Caco-2 (cell line): ENCODE measurements at regions not wholly inside any gene's neighbourhood (a gene's known extent, or its start where the extent isn't known, plus 50 kb on each side); places are given as distances from the start of the nearest gene placed in this dataset.

Experiments used
- BruUV-seq: library from RNA; stranded (reverse); fragments of 400-500 nt; replicated peaks from 2 replicates; lab custom pipeline; 2021; lab: Mats Ljungman, UMichigan
- CTCF ChIA-PET: fragments of 300-600 bp; sonication (Branson Sonifier 250); formaldehyde crosslinking; loops from one replicate; lab custom pipeline; 2022; ENCODE audit warnings: antibody characterized with exemption; lab: Charles Lee
- POLR2A ChIA-PET: fragments of 300-600 bp; sonication (Branson Sonifier 250); formaldehyde crosslinking; loops from one replicate; lab custom pipeline; 2022; ENCODE audit warnings: antibody characterized with exemption; lab: Charles Lee
- DNase-seq, 2 experiments: peaks; one replicate each; pipeline versions ENCODE4 v3.0.0 to v3.0.0-alpha.2; 2020 to 2022
- H3K27me3 ChIP-seq: replicated peaks from 2 replicates; pipeline ENCODE4 v1.6.0; 2011; ENCODE audit warnings: low read length; ENCODE audit not compliant: control insufficient read depth, insufficient read depth
- H3K36me3 ChIP-seq: 2 replicates; pipeline ENCODE4 v1.5.1; 2011; ENCODE audit warnings: low read length; ENCODE audit not compliant: control insufficient read depth, insufficient read depth
- H3K4me1 ChIP-seq: fragments of 250-450 bp; sonication (Bioruptor Pico); 2 replicates; pipeline ENCODE4 v1.5.1; 2020; ENCODE audit warnings: mild to moderate bottlenecking
- H3K4me3 ChIP-seq: 2 replicates; pipeline ENCODE4 v1.5.1; 2011; ENCODE audit warnings: low read depth, mild to moderate bottlenecking, control low read depth, low read length
- H3K9me3 ChIP-seq: fragments of 250-450 bp; sonication (Bioruptor Pico); 2 replicates; pipeline ENCODE4 v1.5.1; 2020; ENCODE audit warnings: mild to moderate bottlenecking, moderate library complexity
- H3K27ac Mint-ChIP-seq: one replicate; pipeline ENCODE4 v1.8.0; 2022; ENCODE audit warnings: mixed read lengths; ENCODE audit not compliant: unreplicated experiment
- H3K27me3 Mint-ChIP-seq: one replicate; pipeline ENCODE4 v1.8.0; 2022; ENCODE audit warnings: mixed read lengths; ENCODE audit not compliant: insufficient read depth, unreplicated experiment
- H3K36me3 Mint-ChIP-seq: one replicate; pipeline ENCODE4 v1.8.0; 2022; ENCODE audit warnings: mild to moderate bottlenecking, mixed read lengths; ENCODE audit not compliant: insufficient read depth, unreplicated experiment
- H3K4me1 Mint-ChIP-seq: one replicate; pipeline ENCODE4 v1.8.0; 2022; ENCODE audit warnings: low read depth, mixed read lengths; ENCODE audit not compliant: unreplicated experiment
- H3K4me3 Mint-ChIP-seq: one replicate; pipeline ENCODE4 v1.8.0; 2022; ENCODE audit warnings: mild to moderate bottlenecking, moderate library complexity, mixed read lengths; ENCODE audit not compliant: unreplicated experiment
- H3K9me3 Mint-ChIP-seq: one replicate; pipeline ENCODE4 v1.8.0; 2022; ENCODE audit warnings: mixed read lengths; ENCODE audit not compliant: unreplicated experiment
- CTCF ChIP-seq, 2 experiments: fragments of 200-600 bp in 1 of 2; IDR thresholded peaks; 1 replicate in 1 of 2; 2 replicates in 1 of 2; pipeline versions ENCODE4 v1.5.1 to v1.8.0; 2011 to 2022; ENCODE audit warnings: antibody characterized with exemption in 1 of 2, control low read depth in 1 of 2, inconsistent platforms in 1 of 2, low read depth in 1 of 2, low read length in 1 of 2, mild to moderate bottlenecking in 1 of 2, moderate library complexity in 1 of 2; ENCODE audit not compliant: insufficient read depth in 1 of 2, severe bottlenecking in 1 of 2, unreplicated experiment in 1 of 2
- intact Hi-C: fragments of 100-400 bp; cut with micrococcal nuclease; formaldehyde crosslinking; loops from one replicate; pipeline ENCODE4 v1.10.0; 2022; ENCODE audit not compliant: unreplicated experiment

- Mint-ChIP-seq H3K4me3 (no peak overlapping the region), H3K4me1 (no peaks in the 10 kb centered on the region), H3K9me3 (no peaks in the 10 kb centered on the region), H3K27ac (no peak overlapping the region), H3K36me3 (no peaks in the 10 kb centered on the region), H3K27me3 (peaks cover 7% of the 10 kb centered on the region)
- no peaks in the 10 kb centered on the region for H3K36me3 ChIP-seq
- no peaks in the 10 kb centered on the region for H3K9me3 ChIP-seq
- no peak for TF ChIP-seq CTCF (IDR thresholded peaks at IDR 0.05; ENCODE audit: insufficient read depth in 1 of 2, low read depth in 1 of 2, low read length in 1 of 2, severe bottlenecking in 1 of 2, unreplicated experiment in 1 of 2)
- intact Hi-C loops = no loop called here
- BruUV-seq = no TSS peak
- POLR2A ChIA-PET = no interaction called here
- H3K27me3 ChIP-seq = no peaks in the 10 kb centered on the region
- CTCF ChIA-PET = no interaction called here
- no peak for DNase-seq
- no peak overlapping the region for H3K4me3 ChIP-seq
- no peaks in the 10 kb centered on the region for H3K4me1 ChIP-seq
Observed at GRCh38 chr1:57819893-57820292, 396.0 kb upstream of the DAB1 start.

- H3K27me3 Mint-ChIP-seq = peaks cover 15% of the 10 kb centered on the region
- no peak for TF ChIP-seq CTCF (IDR thresholded peaks at IDR 0.05; ENCODE audit: insufficient read depth in 1 of 2, low read depth in 1 of 2, low read length in 1 of 2, severe bottlenecking in 1 of 2, unreplicated experiment in 1 of 2)
- H3K4me3 ChIP-seq = no peak overlapping the region
- H3K36me3 ChIP-seq = no peaks in the 10 kb centered on the region
- no peak overlapping the region for H3K4me3 Mint-ChIP-seq
- DNase-seq = no peak
- H3K4me1 Mint-ChIP-seq = no peaks in the 10 kb centered on the region
- no peaks in the 10 kb centered on the region for H3K9me3 ChIP-seq
- ChIA-PET CTCF (no interaction called here), POLR2A (no interaction called here)
- BruUV-seq = no TSS peak
- no peak overlapping the region for H3K27ac Mint-ChIP-seq
- intact Hi-C loops = no loop called here
- no peaks in the 10 kb centered on the region for H3K27me3 ChIP-seq
- no peaks in the 10 kb centered on the region for H3K9me3 Mint-ChIP-seq
- no peaks in the 10 kb centered on the region for H3K4me1 ChIP-seq
- H3K36me3 Mint-ChIP-seq = no peaks in the 10 kb centered on the region
Observed at GRCh38 chr1:57803586-57803985, 379.7 kb upstream of the DAB1 start.

- Mint-ChIP-seq H3K4me1 (no peaks in the 10 kb centered on the region), H3K27ac (no peak overlapping the region), H3K9me3 (no peaks in the 10 kb centered on the region), H3K36me3 (no peaks in the 10 kb centered on the region), H3K27me3 (peaks cover 10% of the 10 kb centered on the region), H3K4me3 (no peak overlapping the region)
- Histone ChIP-seq H3K4me3 (no peak overlapping the region), H3K9me3 (no peaks in the 10 kb centered on the region), H3K36me3 (no peaks in the 10 kb centered on the region), H3K27me3 (no peaks in the 10 kb centered on the region), H3K4me1 (no peaks in the 10 kb centered on the region)
- intact Hi-C loops = no loop called here
- POLR2A ChIA-PET = no interaction called here
- CTCF ChIA-PET = no interaction called here
- BruUV-seq = no TSS peak
- no peak for TF ChIP-seq CTCF (IDR thresholded peaks at IDR 0.05; ENCODE audit: insufficient read depth in 1 of 2, low read depth in 1 of 2, low read length in 1 of 2, severe bottlenecking in 1 of 2, unreplicated experiment in 1 of 2)
- no peak for DNase-seq
Observed at GRCh38 chr1:57800376-57800775, 376.5 kb upstream of the DAB1 start.
